H9 (cell line): ENCODE measurements at regions not wholly inside any gene's neighbourhood (a gene's known extent, or its start where the extent isn't known, plus 50 kb on each side); places are given as distances from the start of the nearest gene placed in this dataset.

ENCODE experiments used
- DNase-seq: peaks from one replicate; pipeline ENCODE4 v3.0.0-alpha.2; 2017
- H2AFZ ChIP-seq: one replicate; pipeline ENCODE4 v1.6.1; 2013; ENCODE audit warnings: mild to moderate bottlenecking, low read length, control low read depth, moderate library complexity
- H2AK5ac ChIP-seq: 2 replicates; pipeline ENCODE4 v1.6.1; 2013; ENCODE audit warnings: low read length, control low read depth, mixed read lengths; ENCODE audit not compliant: insufficient read length
- H2BK120ac ChIP-seq: one replicate; pipeline ENCODE4 v1.6.1; 2013; ENCODE audit warnings: low read depth, mild to moderate bottlenecking, low read length, control low read depth, inconsistent platforms; ENCODE audit not compliant: poor library complexity, severe bottlenecking
- H2BK12ac ChIP-seq: 2 replicates; pipeline ENCODE4 v1.6.1; 2013; ENCODE audit warnings: low read length, control low read depth, mixed read lengths, low read depth; ENCODE audit not compliant: insufficient read length
- H2BK15ac ChIP-seq: 2 replicates; pipeline ENCODE4 v1.6.1; 2013; ENCODE audit warnings: low read depth, low read length, control low read depth
- H2BK20ac ChIP-seq: one replicate; pipeline ENCODE4 v1.6.1; 2013; ENCODE audit warnings: low read depth, mild to moderate bottlenecking, low read length, control low read depth, inconsistent platforms; ENCODE audit not compliant: poor library complexity, severe bottlenecking
- H2BK5ac ChIP-seq: 2 replicates; pipeline ENCODE4 v1.6.1; 2013; ENCODE audit warnings: low read length, control low read depth, mixed read lengths; ENCODE audit not compliant: insufficient read length
- H3K14ac ChIP-seq: 2 replicates; pipeline ENCODE4 v1.6.1; 2013; ENCODE audit warnings: low read length, control low read depth; ENCODE audit not compliant: insufficient read depth
- H3K18ac ChIP-seq: 2 replicates; pipeline ENCODE4 v1.6.1; 2013; ENCODE audit warnings: low read depth, mild to moderate bottlenecking, mixed read lengths, low read length, control low read depth; ENCODE audit not compliant: insufficient read length
- H3K23ac ChIP-seq: 2 replicates; pipeline ENCODE4 v1.6.1; 2013; ENCODE audit warnings: low read length, control low read depth, mixed read lengths, low read depth; ENCODE audit not compliant: insufficient read length
- H3K23me2 ChIP-seq: 2 replicates; pipeline ENCODE4 v1.6.1; 2013; ENCODE audit warnings: low read depth, mild to moderate bottlenecking, mixed read lengths, low read length, control low read depth; ENCODE audit not compliant: insufficient read length, poor library complexity, severe bottlenecking
- H3K27ac ChIP-seq: 2 replicates; pipeline ENCODE4 v1.5.1; 2013; ENCODE audit warnings: low read length, control low read depth, mixed read lengths, low read depth; ENCODE audit not compliant: insufficient read length
- H3K27me3 ChIP-seq: 2 replicates; pipeline ENCODE4 v1.6.1; 2013; ENCODE audit warnings: low read length, control low read depth, inconsistent platforms; ENCODE audit not compliant: insufficient read depth
- H3K4ac ChIP-seq: 2 replicates; pipeline ENCODE4 v1.6.1; 2013; ENCODE audit warnings: low read depth, mild to moderate bottlenecking, control low read depth, inconsistent platforms, low read length, moderate library complexity
- H3K4me1 ChIP-seq: 2 replicates; pipeline ENCODE4 v1.6.1; 2013; ENCODE audit warnings: low read length, control low read depth, inconsistent platforms; ENCODE audit not compliant: insufficient read depth
- H3K4me2 ChIP-seq: 2 replicates; pipeline ENCODE4 v1.6.1; 2013; ENCODE audit warnings: low read length, control low read depth, mixed read lengths; ENCODE audit not compliant: insufficient read length, insufficient read depth
- H3K56ac ChIP-seq: 2 replicates; pipeline ENCODE4 v1.6.1; 2013; ENCODE audit warnings: low read depth, mild to moderate bottlenecking, mixed read lengths, low read length, control low read depth; ENCODE audit not compliant: insufficient read length
- H3K79me1 ChIP-seq: 2 replicates; pipeline ENCODE4 v1.6.1; 2013; ENCODE audit warnings: low read depth, mild to moderate bottlenecking, moderate library complexity, low read length, control low read depth, inconsistent platforms; ENCODE audit not compliant: insufficient read depth, poor library complexity, severe bottlenecking
- H3K79me2 ChIP-seq: 2 replicates; pipeline ENCODE4 v1.6.1; 2013; ENCODE audit warnings: low read length, control low read depth, inconsistent platforms; ENCODE audit not compliant: insufficient read depth
- H3K9ac ChIP-seq: 2 replicates; pipeline ENCODE4 v1.6.1; 2013; ENCODE audit warnings: low read length, control low read depth, mixed read lengths; ENCODE audit not compliant: insufficient read length; ENCODE audit errors: extremely low read depth
- H3K9me3 ChIP-seq: one replicate; pipeline ENCODE4 v1.6.1; 2013; ENCODE audit warnings: low read depth, low read length, inconsistent platforms; ENCODE audit not compliant: control insufficient read depth
- H3T11ph ChIP-seq: one replicate; pipeline ENCODE4 v1.6.1; 2013; ENCODE audit warnings: mild to moderate bottlenecking, low read length, control low read depth, inconsistent platforms
- H4K20me1 ChIP-seq: one replicate; pipeline ENCODE4 v1.6.1; 2013; ENCODE audit not compliant: control insufficient read depth, insufficient read length, insufficient read depth
- H4K5ac ChIP-seq: 2 replicates; pipeline ENCODE4 v1.6.1; 2013; ENCODE audit warnings: low read depth, mild to moderate bottlenecking, mixed read lengths, low read length, control low read depth; ENCODE audit not compliant: insufficient read length
- H4K8ac ChIP-seq: replicated peaks from 2 replicates; pipeline ENCODE4 v1.6.1; 2013; ENCODE audit warnings: low read length, control low read depth, mixed read lengths, low read depth; ENCODE audit not compliant: insufficient read length
- H4K91ac ChIP-seq: 2 replicates; pipeline ENCODE4 v1.6.1; 2013; ENCODE audit warnings: low read depth, mild to moderate bottlenecking, moderate library complexity, mixed read lengths, low read length, control low read depth; ENCODE audit not compliant: insufficient read length
- H3K27ac Mint-ChIP-seq, 3 experiments: 2 replicates in 2 of 3; 3 replicates in 1 of 3; pipeline ENCODE4 v1.8.0; 2020 to 2021; ENCODE audit warnings: mixed read lengths in 3 of 3, mild to moderate bottlenecking in 1 of 3, moderate library complexity in 1 of 3
- H3K27me3 Mint-ChIP-seq: 2 replicates; pipeline ENCODE4 v1.8.0; 2021; ENCODE audit warnings: low read depth, mild to moderate bottlenecking, moderate library complexity, mixed read lengths
- H3K36me3 Mint-ChIP-seq, 3 experiments: 2 replicates in 2 of 3; 3 replicates in 1 of 3; pipeline ENCODE4 v1.8.0; 2020 to 2021; ENCODE audit warnings: low read depth in 3 of 3, mixed read lengths in 3 of 3; ENCODE audit not compliant: insufficient read depth in 1 of 3
- H3K4me1 Mint-ChIP-seq, 2 experiments: 2 replicates each; pipeline ENCODE4 v1.8.0; 2020; ENCODE audit warnings: mixed read lengths in 2 of 2
- H3K4me3 Mint-ChIP-seq, 2 experiments: 2 replicates in 1 of 2; 3 replicates in 1 of 2; pipeline ENCODE4 v1.8.0; 2020 to 2021; ENCODE audit warnings: mild to moderate bottlenecking in 2 of 2, mixed read lengths in 2 of 2, moderate library complexity in 1 of 2
- H3K9me3 Mint-ChIP-seq, 2 experiments: 2 replicates in 1 of 2; 3 replicates in 1 of 2; pipeline ENCODE4 v1.8.0; 2020; ENCODE audit warnings: mild to moderate bottlenecking in 2 of 2, mixed read lengths in 2 of 2, moderate library complexity in 1 of 2
- WGBS: extraction: QIAGEN DNeasy Blood & Tissue Kit; methylation state at CpG from one replicate; pipeline ENCODE4 v1.1.7; 2013; ENCODE audit warnings: missing lambda C conversion rate, low lambda C conversion rate, mixed read lengths; ENCODE audit not compliant: insufficient read length; ENCODE audit errors: extremely low coverage; 5-methylcytosine and 5-hydroxymethylcytosine counted together
- TF ChIP-seq, protein P1 (sequence below): fragments of 200-600 bp; sonication (generic); conservative IDR thresholded peaks from 3 replicates; pipeline ENCODE4 v1.8.0; 2021; ENCODE audit warnings: antibody characterized with exemption, mild to moderate bottlenecking

DNA sequence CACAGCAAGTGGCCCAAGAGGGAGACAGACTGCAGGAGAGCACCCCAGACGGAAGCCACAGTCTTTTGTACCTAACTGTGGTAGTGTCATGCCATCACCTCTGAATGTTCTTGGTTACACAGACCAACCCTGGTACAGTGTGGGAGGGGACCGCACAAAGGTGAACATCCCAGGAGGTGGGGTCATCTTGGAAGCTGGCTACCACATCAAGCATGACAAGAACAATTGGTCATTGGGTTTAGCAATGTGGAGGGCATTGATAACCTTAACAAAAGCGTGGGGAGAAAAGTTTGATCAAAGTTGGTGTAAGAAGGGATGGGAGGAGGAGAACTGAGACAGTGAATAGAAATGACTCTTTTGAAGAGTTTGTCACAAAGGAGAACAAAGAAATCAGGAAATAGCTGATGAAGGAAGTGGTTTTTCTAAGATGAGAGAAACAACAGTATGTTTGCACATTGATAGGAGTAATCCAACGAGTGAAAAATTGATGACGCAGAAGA lies 87.1 kb upstream of the CACNA1E start:
- H3K4ac ChIP-seq = no peak overlapping the region
- no peaks in the 10 kb centered on the region for H3K79me1 ChIP-seq
- no peaks in the 10 kb centered on the region for H3K4me1 ChIP-seq

More for the DNA sequence above, 87.1 kb upstream of the CACNA1E start:
- no peak overlapping the region for H3K56ac ChIP-seq
- TF ChIP-seq, protein P1, sequence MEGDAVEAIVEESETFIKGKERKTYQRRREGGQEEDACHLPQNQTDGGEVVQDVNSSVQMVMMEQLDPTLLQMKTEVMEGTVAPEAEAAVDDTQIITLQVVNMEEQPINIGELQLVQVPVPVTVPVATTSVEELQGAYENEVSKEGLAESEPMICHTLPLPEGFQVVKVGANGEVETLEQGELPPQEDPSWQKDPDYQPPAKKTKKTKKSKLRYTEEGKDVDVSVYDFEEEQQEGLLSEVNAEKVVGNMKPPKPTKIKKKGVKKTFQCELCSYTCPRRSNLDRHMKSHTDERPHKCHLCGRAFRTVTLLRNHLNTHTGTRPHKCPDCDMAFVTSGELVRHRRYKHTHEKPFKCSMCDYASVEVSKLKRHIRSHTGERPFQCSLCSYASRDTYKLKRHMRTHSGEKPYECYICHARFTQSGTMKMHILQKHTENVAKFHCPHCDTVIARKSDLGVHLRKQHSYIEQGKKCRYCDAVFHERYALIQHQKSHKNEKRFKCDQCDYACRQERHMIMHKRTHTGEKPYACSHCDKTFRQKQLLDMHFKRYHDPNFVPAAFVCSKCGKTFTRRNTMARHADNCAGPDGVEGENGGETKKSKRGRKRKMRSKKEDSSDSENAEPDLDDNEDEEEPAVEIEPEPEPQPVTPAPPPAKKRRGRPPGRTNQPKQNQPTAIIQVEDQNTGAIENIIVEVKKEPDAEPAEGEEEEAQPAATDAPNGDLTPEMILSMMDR = no peak
- no peak overlapping the region for H3K14ac ChIP-seq
- no peak overlapping the region for H4K91ac ChIP-seq
- no peaks in the 10 kb centered on the region for H3K23me2 ChIP-seq
- no peak overlapping the region for H3K9ac ChIP-seq
- no peak overlapping the region for H3K23ac ChIP-seq
- no peak overlapping the region for H2AK5ac ChIP-seq
- H2BK15ac ChIP-seq = no peak overlapping the region
- Mint-ChIP-seq H3K27me3 (no peaks in the 10 kb centered on the region; the same call in 1 of the 2 replicates), H3K4me3 (no peak overlapping the region), H3K9me3 (no peaks in the 10 kb centered on the region), H3K36me3 (no peaks in the 10 kb centered on the region), H3K27ac (no peak overlapping the region), H3K4me1 (peaks cover 0 to 4% of the 10 kb centered on the region in 2 experiments; a peak in 2 of 4 replicates)
- no peak overlapping the region for H2BK120ac ChIP-seq
- H3K27me3 ChIP-seq = no peaks in the 10 kb centered on the region
- no peak overlapping the region for H2AFZ ChIP-seq
- WGBS = no CpG with 5 or more reads among the region's 5 CpGs
- DNase-seq = no peak
- no peak overlapping the region for H2BK12ac ChIP-seq
- no peak overlapping the region for H3K18ac ChIP-seq
- H3K79me2 ChIP-seq = no peaks in the 10 kb centered on the region
- no peak overlapping the region for H4K8ac ChIP-seq
- H3K9me3 ChIP-seq = no peaks in the 10 kb centered on the region
- H3K27ac ChIP-seq = no peak overlapping the region
- H4K5ac ChIP-seq = no peak overlapping the region
- no peak overlapping the region for H2BK20ac ChIP-seq
- no peak overlapping the region for H2BK5ac ChIP-seq
- H3T11ph ChIP-seq = no peak overlapping the region
- no peaks in the 10 kb centered on the region for H4K20me1 ChIP-seq
- H3K4me2 ChIP-seq = no peak overlapping the region
